Activated B cell treated with CpG ODN at 0.5 μM for 24 hours (primary cell): ENCODE measurements at regions not wholly inside any gene's neighbourhood (a gene's known extent, or its start where the extent isn't known, plus 50 kb on each side); places are given as distances from the start of the nearest gene placed in this dataset.

ENCODE experiments used
- ATAC-seq: fragments of 200-7000 bp; cut with Tn5 transposase; one replicate; pipeline ENCODE4 v1.10.0; 2021; ENCODE audit warnings: low read depth, mild to moderate bottlenecking, moderate library complexity
- CTCF ChIA-PET: fragments of 350-600 bp; sonication (Branson Sonifier 250); formaldehyde crosslinking; loops from one replicate; lab custom pipeline; 2021; ENCODE audit warnings: antibody characterized with exemption; lab: Charles Lee
- POLR2A ChIA-PET: fragments of 350-600 bp; sonication (Branson Sonifier 250); formaldehyde crosslinking; loops from one replicate; lab custom pipeline; 2021; ENCODE audit warnings: antibody characterized with exemption; lab: Charles Lee
- DNase-seq: peaks from one replicate; pipeline ENCODE4 v3.0.0; 2022
- H3K27ac Mint-ChIP-seq: one replicate; pipeline ENCODE4 v1.8.0; 2020; ENCODE audit warnings: mixed read lengths
- H3K27me3 Mint-ChIP-seq: one replicate; pipeline ENCODE4 v1.8.0; 2021; ENCODE audit warnings: mixed read lengths
- H3K36me3 Mint-ChIP-seq: one replicate; pipeline ENCODE4 v1.8.0; 2021; ENCODE audit warnings: low read depth, mixed read lengths
- H3K4me1 Mint-ChIP-seq: one replicate; pipeline ENCODE4 v1.8.0; 2021; ENCODE audit warnings: mixed read lengths
- H3K4me3 Mint-ChIP-seq: one replicate; pipeline ENCODE4 v1.8.0; 2020; ENCODE audit warnings: mild to moderate bottlenecking, mixed read lengths
- H3K9me3 Mint-ChIP-seq: one replicate; pipeline ENCODE4 v1.8.0; 2020; ENCODE audit warnings: mixed read lengths
- intact Hi-C: fragments of 100-400 bp; cut with micrococcal nuclease; formaldehyde crosslinking; loops from one replicate; pipeline ENCODE4 v1.15.1; 2024
- TF ChIP-seq, protein P1 (sequence below): fragments of 200-600 bp; IDR thresholded peaks from one replicate; pipeline ENCODE4 v1.8.0; 2022; ENCODE audit warnings: antibody characterized with exemption, mild to moderate bottlenecking

DNA sequence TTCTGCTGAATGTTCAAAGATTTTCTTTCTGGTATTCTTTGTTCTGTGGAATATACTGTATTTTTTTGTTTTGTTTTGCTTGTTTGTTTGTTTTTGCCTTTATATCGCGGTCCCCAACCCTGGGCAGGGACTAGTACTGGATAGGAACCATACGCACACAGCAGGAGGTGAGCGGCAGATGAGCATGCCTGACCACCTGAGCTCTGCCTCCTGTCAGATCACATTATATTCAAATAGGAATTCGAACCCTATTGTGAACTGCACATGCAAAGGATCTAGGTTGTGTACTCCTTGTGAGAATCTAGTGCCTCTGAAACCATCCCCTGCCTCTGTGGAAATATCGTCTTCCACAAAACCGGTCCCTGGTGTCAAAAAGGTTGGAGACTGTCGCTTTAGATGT lies 83.3 kb upstream of the ANO3 start:
- peaks cover 4% of the 10 kb centered on the region for H3K27me3 Mint-ChIP-seq
- no peak overlapping the region for H3K4me3 Mint-ChIP-seq
- no peaks in the 10 kb centered on the region for H3K4me1 Mint-ChIP-seq
- DNase-seq (no peak), ATAC-seq (no peak)
- H3K36me3 Mint-ChIP-seq = no peaks in the 10 kb centered on the region
- H3K9me3 Mint-ChIP-seq = no peaks in the 10 kb centered on the region
- ChIA-PET POLR2A (no interaction called here), CTCF (no interaction called here)
- intact Hi-C loops = no loop called here
- TF ChIP-seq, protein P1, sequence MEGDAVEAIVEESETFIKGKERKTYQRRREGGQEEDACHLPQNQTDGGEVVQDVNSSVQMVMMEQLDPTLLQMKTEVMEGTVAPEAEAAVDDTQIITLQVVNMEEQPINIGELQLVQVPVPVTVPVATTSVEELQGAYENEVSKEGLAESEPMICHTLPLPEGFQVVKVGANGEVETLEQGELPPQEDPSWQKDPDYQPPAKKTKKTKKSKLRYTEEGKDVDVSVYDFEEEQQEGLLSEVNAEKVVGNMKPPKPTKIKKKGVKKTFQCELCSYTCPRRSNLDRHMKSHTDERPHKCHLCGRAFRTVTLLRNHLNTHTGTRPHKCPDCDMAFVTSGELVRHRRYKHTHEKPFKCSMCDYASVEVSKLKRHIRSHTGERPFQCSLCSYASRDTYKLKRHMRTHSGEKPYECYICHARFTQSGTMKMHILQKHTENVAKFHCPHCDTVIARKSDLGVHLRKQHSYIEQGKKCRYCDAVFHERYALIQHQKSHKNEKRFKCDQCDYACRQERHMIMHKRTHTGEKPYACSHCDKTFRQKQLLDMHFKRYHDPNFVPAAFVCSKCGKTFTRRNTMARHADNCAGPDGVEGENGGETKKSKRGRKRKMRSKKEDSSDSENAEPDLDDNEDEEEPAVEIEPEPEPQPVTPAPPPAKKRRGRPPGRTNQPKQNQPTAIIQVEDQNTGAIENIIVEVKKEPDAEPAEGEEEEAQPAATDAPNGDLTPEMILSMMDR = no peak
- no peak overlapping the region for H3K27ac Mint-ChIP-seq

DNA sequence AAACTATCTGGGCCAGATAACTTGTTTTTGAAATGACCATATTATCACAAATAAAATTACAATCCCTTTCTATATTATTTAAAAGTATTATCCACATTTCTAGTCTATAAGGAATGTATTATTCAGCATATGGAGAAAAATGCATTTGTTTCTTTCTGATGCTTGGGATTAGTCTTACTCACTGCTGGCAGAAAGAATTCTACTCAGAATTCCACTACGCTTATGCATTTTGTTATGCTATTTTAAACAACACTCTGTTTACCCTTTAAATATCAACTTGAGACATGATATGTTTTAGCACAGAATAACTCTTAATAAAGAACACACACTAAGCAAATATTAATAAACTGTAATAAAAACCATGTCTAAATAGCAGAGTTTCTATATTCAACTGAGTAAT lies 77.6 kb upstream of the ANO3 start:
- Mint-ChIP-seq H3K9me3 (no peaks in the 10 kb centered on the region), H3K36me3 (no peaks in the 10 kb centered on the region), H3K4me3 (no peak overlapping the region), H3K27ac (no peak overlapping the region), H3K4me1 (no peaks in the 10 kb centered on the region), H3K27me3 (no peaks in the 10 kb centered on the region)
- ChIA-PET POLR2A (no interaction called here), CTCF (interaction anchor here (0.5 kb wide), 1 partner anchor 272 kb away, joined by 3 read pairs; no protein-coding TSS in a partner anchor)
- TF ChIP-seq, protein P1 = no peak
- intact Hi-C loops = no loop called here
- ATAC-seq (no peak), DNase-seq (no peak)

DNA sequence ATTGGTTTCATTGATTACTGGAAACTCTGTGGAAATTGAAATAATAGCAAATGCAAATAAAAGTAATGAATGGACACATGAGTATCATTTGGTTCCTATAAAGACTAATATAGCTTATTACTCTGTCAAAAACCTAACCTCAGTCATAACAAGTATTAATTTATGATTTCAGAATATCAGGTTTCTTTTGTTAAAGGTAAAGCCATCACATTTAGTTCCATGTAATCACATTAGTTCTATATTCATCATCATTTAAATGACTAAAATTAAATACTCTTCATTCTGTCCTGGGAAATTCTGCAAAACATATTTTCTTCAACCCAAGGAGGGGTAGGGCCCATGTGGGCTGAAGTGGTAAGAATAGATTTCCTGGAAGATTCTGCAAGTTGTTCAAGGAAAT lies 68.2 kb upstream of the ANO3 start:
- Mint-ChIP-seq H3K9me3 (no peaks in the 10 kb centered on the region), H3K36me3 (no peaks in the 10 kb centered on the region), H3K4me1 (no peaks in the 10 kb centered on the region), H3K27ac (no peak overlapping the region), H3K4me3 (no peak overlapping the region), H3K27me3 (no peaks in the 10 kb centered on the region)
- intact Hi-C loops = no loop called here
- ATAC-seq (no peak), DNase-seq (no peak)
- POLR2A ChIA-PET = no interaction called here
- TF ChIP-seq, protein P1 = no peak
- CTCF ChIA-PET = interaction anchor here (1.2 kb wide), 1 partner anchor 282 kb away, joined by 3 read pairs; no protein-coding TSS in a partner anchor

DNA sequence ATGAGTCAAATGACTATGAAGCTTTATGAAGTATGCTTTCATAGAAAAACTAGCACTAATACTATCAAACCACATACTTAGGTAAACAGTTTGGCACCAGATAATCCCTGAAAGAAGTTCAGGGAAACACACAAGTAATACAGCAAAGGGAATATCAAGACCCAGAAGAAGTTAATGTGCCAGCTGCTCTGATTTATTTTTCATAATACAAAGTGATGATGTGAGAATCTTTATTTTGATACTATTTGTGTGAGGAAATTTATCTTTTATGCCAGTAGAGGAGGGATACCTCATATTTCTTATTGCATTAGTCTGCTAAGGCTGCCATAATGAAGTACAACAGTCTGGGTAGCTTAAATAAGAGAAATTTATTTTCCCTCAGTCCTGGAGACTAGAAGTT lies 67.7 kb upstream of the ANO3 start:
- no peaks in the 10 kb centered on the region for H3K36me3 Mint-ChIP-seq
- H3K9me3 Mint-ChIP-seq = no peaks in the 10 kb centered on the region
- ChIA-PET POLR2A (no interaction called here), CTCF (interaction anchor here (1.4 kb wide), 1 partner anchor 13 kb away, joined by 3 read pairs; no protein-coding TSS in a partner anchor)
- no peak for ATAC-seq
- H3K27ac Mint-ChIP-seq = no peak overlapping the region
- H3K4me3 Mint-ChIP-seq = no peak overlapping the region
- DNase-seq = no peak
- no peaks in the 10 kb centered on the region for H3K27me3 Mint-ChIP-seq
- intact Hi-C loops = no loop called here
- no peaks in the 10 kb centered on the region for H3K4me1 Mint-ChIP-seq
- TF ChIP-seq, protein P1 = no peak

DNA sequence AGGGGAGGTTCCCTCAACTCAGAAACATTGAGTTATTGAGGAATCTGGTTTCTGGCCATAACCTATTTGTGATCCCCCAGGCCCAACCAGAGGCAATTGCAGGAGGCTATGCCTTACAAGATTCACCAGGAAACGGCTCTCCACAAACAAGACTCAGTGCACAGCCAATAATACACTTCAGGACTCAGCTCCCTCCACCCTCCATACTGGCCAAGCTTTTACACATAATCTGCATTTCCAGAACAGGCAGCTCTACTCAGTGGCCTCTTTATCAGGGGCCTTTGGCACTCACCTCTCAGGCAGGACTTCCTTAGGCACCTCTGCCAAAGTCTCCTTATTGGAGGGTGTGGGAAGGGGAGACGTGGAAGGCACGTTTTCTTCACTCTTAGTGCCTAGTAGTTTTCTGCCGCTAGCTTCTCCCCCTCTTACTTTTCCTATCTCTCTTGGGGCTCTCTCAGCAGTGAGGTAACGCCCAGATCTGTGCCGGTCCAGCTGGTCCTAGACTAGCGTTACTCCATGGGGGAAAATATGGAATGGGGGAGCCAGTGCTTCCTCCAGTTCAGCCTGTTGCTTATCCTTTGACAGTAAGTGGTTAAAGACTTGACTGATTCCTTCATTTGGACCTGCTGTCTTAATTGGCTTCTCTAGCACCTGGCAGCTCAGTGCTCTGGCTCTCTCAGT lies 62.8 kb upstream of the ANO3 start:
- H3K36me3 Mint-ChIP-seq = no peaks in the 10 kb centered on the region
- CTCF ChIA-PET = no interaction called here
- no peak overlapping the region for H3K27ac Mint-ChIP-seq
- peaks cover 2% of the 10 kb centered on the region for H3K27me3 Mint-ChIP-seq
- ATAC-seq = no peak
- POLR2A ChIA-PET = interaction anchor here (0.5 kb wide), 1 partner anchor 285 kb away, joined by 3 read pairs; no protein-coding TSS in a partner anchor
- intact Hi-C loops = no loop called here
- H3K9me3 Mint-ChIP-seq = no peaks in the 10 kb centered on the region
- TF ChIP-seq, protein P1 = no peak
- DNase-seq = no peak
- no peaks in the 10 kb centered on the region for H3K4me1 Mint-ChIP-seq
- H3K4me3 Mint-ChIP-seq = no peak overlapping the region
